GM12891 (cell line): ENCODE measurements at regions not wholly inside any gene's neighbourhood (a gene's known extent, or its start where the extent isn't known, plus 50 kb on each side); places are given as distances from the start of the nearest gene placed in this dataset.

ENCODE experiments used
- PAX5 ChIP-seq: IDR thresholded peaks from 2 replicates; pipeline ENCODE4 v1.6.1; 2011; ENCODE audit warnings: low read length, moderate library complexity, mild to moderate bottlenecking; ENCODE audit not compliant: insufficient read depth, severe bottlenecking
- POLR2A ChIP-seq: IDR thresholded peaks from 2 replicates; pipeline ENCODE4 v1.6.1; 2011; ENCODE audit warnings: low read depth, low read length, control low read depth
- POLR2AphosphoS5 ChIP-seq: IDR thresholded peaks from 2 replicates; pipeline ENCODE4 v1.6.1; 2011; ENCODE audit warnings: low read depth, low read length, control low read depth
- POU2F2 ChIP-seq: IDR thresholded peaks from 2 replicates; pipeline ENCODE4 v1.6.1; 2011; ENCODE audit warnings: low read depth, mild to moderate bottlenecking, control low read depth, low read length, moderate library complexity
- SPI1 ChIP-seq: IDR thresholded peaks from 2 replicates; pipeline ENCODE4 v1.6.1; 2011; ENCODE audit warnings: low read depth, low read length, control low read depth
- TAF1 ChIP-seq: IDR thresholded peaks from 2 replicates; pipeline ENCODE4 v1.6.1; 2011; ENCODE audit warnings: low read depth, low read length, control low read depth

DNA sequence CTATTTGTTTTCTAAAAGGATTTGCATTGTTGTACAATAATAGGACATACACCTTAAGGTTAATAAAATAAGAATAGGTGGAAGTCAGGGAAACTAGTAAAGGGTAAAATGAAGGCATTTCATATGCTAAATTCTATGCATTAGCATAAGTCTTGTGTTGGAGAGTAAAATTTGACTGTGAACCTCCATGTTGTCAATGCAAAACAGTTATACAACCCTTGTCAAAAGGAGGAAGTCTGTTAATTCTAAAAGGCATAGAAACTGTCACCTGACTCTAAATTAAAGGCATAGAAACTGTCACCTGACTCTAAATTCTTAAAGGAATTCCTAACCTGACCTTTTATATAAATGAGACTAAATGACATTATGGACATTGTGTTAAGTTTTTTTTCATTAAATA is 291.8 kb downstream of the OLFM3 start:
- no peak for TF ChIP-seq TAF1
- no peak for TF ChIP-seq POLR2A
- TF ChIP-seq POU2F2 = no peak
- no peak for TF ChIP-seq SPI1
- TF ChIP-seq POLR2AphosphoS5 = no peak
- TF ChIP-seq PAX5 = no peak
